Endothelial cell (in vitro differentiated cells): ENCODE measurements at regions not wholly inside any gene's neighbourhood (a gene's known extent, or its start where the extent isn't known, plus 50 kb on each side); places are given as distances from the start of the nearest gene placed in this dataset.

Experiments
- DNase-seq: peaks from one replicate; pipeline ENCODE4 v3.0.0; 2021; ENCODE audit warnings: low spot score
- H3K27ac Mint-ChIP-seq: one replicate; pipeline ENCODE4 v1.8.0; 2021; ENCODE audit warnings: mixed read lengths, inconsistent platforms; ENCODE audit not compliant: unreplicated experiment
- H3K27me3 Mint-ChIP-seq: one replicate; pipeline ENCODE4 v1.8.0; 2021; ENCODE audit warnings: mild to moderate bottlenecking, moderate library complexity, mixed read lengths, inconsistent platforms; ENCODE audit not compliant: unreplicated experiment
- H3K36me3 Mint-ChIP-seq: one replicate; pipeline ENCODE4 v1.8.0; 2021; ENCODE audit warnings: mild to moderate bottlenecking, low read depth, mixed read lengths, inconsistent platforms; ENCODE audit not compliant: unreplicated experiment
- H3K4me1 Mint-ChIP-seq: one replicate; pipeline ENCODE4 v1.8.0; 2021; ENCODE audit warnings: mild to moderate bottlenecking, mixed read lengths, inconsistent platforms; ENCODE audit not compliant: unreplicated experiment
- H3K4me3 Mint-ChIP-seq: one replicate; pipeline ENCODE4 v1.8.0; 2021; ENCODE audit warnings: mild to moderate bottlenecking, mixed read lengths, inconsistent platforms; ENCODE audit not compliant: unreplicated experiment
- H3K9me3 Mint-ChIP-seq: one replicate; pipeline ENCODE4 v1.8.0; 2021; ENCODE audit warnings: mixed read lengths, inconsistent platforms; ENCODE audit not compliant: unreplicated experiment
- TF ChIP-seq, protein P1 (sequence below): fragments of 200-600 bp; sonication (generic); IDR thresholded peaks from one replicate; pipeline ENCODE4 v1.5.0; 2021; ENCODE audit warnings: antibody characterized with exemption; ENCODE audit not compliant: unreplicated experiment

DNA sequence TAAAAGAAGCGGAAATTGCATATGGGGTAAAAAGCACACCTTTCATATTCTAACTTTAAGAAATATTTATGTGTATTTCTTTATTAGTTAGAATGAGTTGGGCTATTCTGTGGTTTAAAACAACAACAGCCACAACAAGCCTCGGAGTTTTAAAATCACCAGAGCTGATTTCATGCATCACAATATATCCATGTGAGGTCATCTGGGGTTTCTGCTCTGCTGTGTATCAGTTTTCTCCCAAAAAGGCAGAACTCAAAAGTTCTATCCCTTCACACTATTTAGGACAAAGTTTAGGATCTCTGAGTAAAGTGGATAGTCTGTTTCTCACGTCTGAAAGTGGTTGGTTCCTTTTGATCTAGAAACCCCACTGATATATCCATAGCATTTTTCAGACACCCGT lies 601.5 kb upstream of the GCFC2 start:
- Mint-ChIP-seq H3K27me3 (no peaks in the 10 kb centered on the region), H3K4me1 (no peaks in the 10 kb centered on the region), H3K27ac (no peak overlapping the region), H3K9me3 (no peaks in the 10 kb centered on the region), H3K4me3 (no peak overlapping the region), H3K36me3 (no peaks in the 10 kb centered on the region)
- DNase-seq = no peak
- TF ChIP-seq, protein P1, sequence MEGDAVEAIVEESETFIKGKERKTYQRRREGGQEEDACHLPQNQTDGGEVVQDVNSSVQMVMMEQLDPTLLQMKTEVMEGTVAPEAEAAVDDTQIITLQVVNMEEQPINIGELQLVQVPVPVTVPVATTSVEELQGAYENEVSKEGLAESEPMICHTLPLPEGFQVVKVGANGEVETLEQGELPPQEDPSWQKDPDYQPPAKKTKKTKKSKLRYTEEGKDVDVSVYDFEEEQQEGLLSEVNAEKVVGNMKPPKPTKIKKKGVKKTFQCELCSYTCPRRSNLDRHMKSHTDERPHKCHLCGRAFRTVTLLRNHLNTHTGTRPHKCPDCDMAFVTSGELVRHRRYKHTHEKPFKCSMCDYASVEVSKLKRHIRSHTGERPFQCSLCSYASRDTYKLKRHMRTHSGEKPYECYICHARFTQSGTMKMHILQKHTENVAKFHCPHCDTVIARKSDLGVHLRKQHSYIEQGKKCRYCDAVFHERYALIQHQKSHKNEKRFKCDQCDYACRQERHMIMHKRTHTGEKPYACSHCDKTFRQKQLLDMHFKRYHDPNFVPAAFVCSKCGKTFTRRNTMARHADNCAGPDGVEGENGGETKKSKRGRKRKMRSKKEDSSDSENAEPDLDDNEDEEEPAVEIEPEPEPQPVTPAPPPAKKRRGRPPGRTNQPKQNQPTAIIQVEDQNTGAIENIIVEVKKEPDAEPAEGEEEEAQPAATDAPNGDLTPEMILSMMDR = no peak

DNA sequence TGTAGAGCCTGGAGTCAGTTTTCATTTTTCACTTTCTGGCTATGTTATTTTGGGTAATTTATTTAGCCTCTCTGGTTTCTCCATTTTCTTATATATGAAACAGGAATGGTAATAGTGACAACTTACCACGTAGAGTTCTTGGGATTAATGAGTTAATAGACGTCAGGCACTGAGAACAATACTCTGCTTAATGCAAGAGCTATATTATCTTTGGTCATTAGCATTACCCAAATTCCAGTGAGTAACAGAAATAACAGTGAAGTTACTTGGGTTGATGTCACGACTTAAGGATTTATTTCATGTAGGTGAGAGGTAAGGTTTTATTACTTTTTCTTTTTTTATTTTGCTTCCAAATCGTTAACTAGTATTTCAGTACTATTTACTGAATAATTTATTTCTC lies 601.0 kb upstream of the GCFC2 start:
- TF ChIP-seq, protein P1 = no peak
- no peak overlapping the region for H3K27ac Mint-ChIP-seq
- no peak overlapping the region for H3K4me3 Mint-ChIP-seq
- no peaks in the 10 kb centered on the region for H3K27me3 Mint-ChIP-seq
- no peak for DNase-seq
- H3K4me1 Mint-ChIP-seq = no peaks in the 10 kb centered on the region
- no peaks in the 10 kb centered on the region for H3K36me3 Mint-ChIP-seq
- H3K9me3 Mint-ChIP-seq = no peaks in the 10 kb centered on the region

DNA sequence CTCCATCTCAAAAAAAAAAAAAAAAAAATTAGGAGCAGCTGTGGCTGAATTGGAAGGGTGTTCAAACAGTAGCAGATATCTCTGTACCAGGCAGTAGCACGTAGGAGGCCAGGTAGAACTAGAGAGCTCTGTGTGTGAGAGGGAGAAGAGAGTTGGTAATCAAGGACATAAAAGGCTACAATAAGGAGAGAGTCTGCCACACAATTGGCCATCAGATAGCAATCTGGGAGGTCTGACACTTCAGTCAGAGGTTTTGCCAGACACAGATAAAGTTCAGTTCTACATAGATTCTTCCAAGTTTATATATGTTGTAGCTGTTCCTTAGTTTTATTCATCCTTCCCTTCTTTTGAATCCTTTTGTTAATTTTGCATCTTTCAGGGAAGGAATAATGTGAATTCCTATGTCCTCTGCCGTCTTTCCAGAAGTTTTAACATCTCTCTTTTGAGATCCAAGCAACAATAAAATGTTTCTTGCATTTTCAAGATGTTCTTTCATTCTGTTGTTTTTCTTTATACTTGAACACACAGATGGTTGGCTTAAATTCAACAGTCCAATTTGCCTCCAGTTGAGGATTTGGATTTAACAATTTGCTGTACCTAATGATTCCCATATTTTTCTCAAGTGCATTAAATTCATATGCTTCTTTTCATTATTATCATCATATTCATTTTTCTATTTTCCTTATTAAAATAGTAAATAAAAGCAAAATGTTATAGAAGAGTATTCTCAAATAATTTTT lies 600.3 kb upstream of the GCFC2 start:
- Mint-ChIP-seq H3K4me3 (no peak overlapping the region), H3K27me3 (no peaks in the 10 kb centered on the region), H3K4me1 (no peaks in the 10 kb centered on the region), H3K9me3 (no peaks in the 10 kb centered on the region), H3K36me3 (no peaks in the 10 kb centered on the region), H3K27ac (no peak overlapping the region)
- DNase-seq = no peak
- TF ChIP-seq, protein P1 = no peak

DNA sequence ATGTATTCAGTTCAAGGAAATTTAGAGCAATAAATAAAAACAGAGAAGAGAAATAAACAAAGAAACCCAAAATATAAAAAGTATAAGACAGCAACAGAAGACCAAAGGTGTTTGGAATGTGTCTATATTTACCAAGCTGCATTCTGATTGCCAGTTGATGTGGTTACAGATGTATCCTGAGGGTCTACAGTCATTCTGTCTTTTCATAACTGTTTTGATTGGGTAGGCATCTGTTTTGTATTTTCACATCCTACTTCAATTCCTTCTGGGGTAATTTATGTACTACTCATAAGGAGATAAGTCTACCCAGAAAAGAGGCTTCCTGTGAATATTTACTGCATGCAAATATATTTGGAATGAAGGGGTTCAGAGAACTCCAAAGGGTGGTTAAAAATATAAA lies 596.8 kb upstream of the GCFC2 start:
- Mint-ChIP-seq H3K27me3 (no peaks in the 10 kb centered on the region), H3K36me3 (no peaks in the 10 kb centered on the region), H3K9me3 (no peaks in the 10 kb centered on the region), H3K27ac (no peak overlapping the region), H3K4me1 (no peaks in the 10 kb centered on the region), H3K4me3 (no peak overlapping the region)
- TF ChIP-seq, protein P1 = no peak
- no peak for DNase-seq

DNA sequence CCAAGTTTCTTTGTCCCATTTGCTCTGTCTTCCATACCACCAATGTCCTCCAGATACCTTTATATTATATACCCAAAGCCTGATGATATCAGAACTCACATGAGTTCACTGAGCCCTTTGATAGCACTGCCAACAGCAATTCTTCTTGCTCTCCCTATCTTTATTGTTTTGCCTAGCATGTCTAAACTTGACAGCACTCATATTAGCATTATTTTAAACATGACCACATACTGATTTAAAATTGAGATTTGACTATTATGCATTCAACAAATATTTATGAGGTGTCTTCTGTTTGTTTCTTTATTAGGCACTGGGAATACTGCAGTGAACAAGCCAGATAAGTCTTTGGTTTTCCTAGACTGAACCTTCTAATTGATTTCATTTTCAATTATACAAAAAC lies 587.3 kb upstream of the GCFC2 start:
- Mint-ChIP-seq H3K9me3 (no peaks in the 10 kb centered on the region), H3K27me3 (no peaks in the 10 kb centered on the region), H3K4me3 (no peak overlapping the region), H3K4me1 (no peaks in the 10 kb centered on the region), H3K27ac (no peak overlapping the region), H3K36me3 (no peaks in the 10 kb centered on the region)
- TF ChIP-seq, protein P1 = no peak
- DNase-seq = no peak
